ENCODE measurements at regions not wholly inside any gene's neighbourhood (a gene's known extent, or its start where the extent isn't known, plus 50 kb on each side); places are given as distances from the start of the nearest gene placed in this dataset.

DNA sequence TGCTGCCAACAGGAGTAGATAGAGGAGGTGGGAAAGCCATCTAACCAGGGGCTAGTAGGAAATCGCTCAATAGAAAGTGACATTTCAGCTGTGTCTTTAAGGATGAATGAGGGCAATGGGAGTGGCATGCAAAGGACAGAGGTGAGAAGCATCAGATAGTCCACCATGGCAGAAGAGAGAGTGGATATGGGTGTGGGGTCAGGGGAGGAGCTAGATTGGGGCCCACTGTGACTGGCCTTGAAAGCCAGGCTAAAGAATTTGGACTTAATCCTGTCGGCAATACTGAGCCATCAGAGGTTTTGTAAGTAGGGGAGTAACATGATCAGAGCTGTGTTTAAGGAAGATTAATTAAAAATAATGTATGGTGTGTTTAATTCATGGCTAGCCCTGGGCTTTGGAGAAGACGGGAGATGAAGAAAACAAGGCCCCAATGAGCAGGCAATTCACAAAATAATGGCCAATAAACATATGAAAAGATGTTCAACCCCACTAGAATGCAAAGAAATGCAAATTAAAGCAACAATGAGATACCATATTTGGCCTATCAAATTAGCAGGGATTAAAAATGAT is 98.1 kb upstream of the PJA1 start:
- peaks cover 45% of the 10 kb centered on the region for H3K27me3 ChIP-seq (replicated peaks; ENCODE audit: control insufficient read depth, insufficient read depth, low read length)
- H3K4me3 ChIP-seq (ENCODE audit: low read length), result no peak overlapping the region
- no peak for DNase-seq (ENCODE audit: low read depth)
- no peaks in the 10 kb centered on the region for H3K9me3 ChIP-seq (ENCODE audit: control insufficient read depth, low read length)
- H3K4me1 ChIP-seq (ENCODE audit: control insufficient read depth, insufficient read depth, low read length), result peaks cover 12% of the 10 kb centered on the region
- no peak overlapping the region for H3K9ac ChIP-seq (ENCODE audit: low read length)
- H3K36me3 ChIP-seq (ENCODE audit: control insufficient read depth, insufficient read depth, low read length, severe bottlenecking), result no peaks in the 10 kb centered on the region

DNA sequence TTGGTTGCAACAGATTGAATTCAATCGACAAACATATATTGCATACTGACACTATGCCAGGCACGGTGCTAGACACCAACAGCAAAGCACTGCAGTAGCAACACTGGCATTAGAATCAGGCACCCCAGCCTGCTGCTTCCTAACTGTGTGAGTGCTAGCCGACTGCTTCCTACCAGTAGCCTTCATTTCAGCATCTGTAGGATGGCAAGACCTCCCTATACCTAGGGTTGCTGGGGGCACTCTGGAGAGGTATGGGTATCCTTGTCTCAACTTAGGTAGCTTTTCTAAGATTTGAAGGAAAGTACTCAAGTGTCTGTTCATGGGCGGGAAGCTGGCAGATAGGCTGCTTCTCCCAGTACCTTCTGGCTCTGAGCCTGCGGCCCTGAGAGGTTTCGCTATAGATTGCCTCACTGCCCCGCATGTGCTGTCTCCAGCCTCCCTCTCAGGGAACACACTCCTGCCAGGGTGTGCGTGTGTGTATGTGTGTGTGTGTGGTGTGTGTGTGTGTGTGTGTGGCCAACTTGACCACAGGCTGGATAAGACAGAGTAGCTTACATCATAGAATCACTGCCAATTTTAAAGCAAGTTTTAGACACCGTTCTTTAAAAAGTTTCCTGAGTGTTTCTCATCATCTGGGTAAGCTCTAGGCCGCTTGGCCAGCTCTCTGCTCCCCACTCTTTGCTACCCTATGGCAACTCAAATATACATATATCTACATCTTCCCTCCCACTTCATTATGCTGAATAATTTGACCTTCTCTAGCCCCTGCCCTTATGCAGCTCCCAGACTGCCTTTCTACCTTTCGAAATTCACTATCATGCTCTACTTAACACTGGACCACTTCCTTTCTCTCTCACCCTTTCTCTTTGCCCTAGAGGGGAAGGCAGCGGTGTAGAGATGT is 97.0 kb upstream of the PJA1 start:
- Histone ChIP-seq H3K4me1 (ENCODE audit: control insufficient read depth, insufficient read depth, low read length) (peaks cover 12% of the 10 kb centered on the region), H3K9ac (ENCODE audit: low read length) (no peak overlapping the region), H3K36me3 (ENCODE audit: control insufficient read depth, insufficient read depth, low read length, severe bottlenecking) (no peaks in the 10 kb centered on the region), H3K9me3 (ENCODE audit: control insufficient read depth, low read length) (no peaks in the 10 kb centered on the region), H3K4me3 (ENCODE audit: low read length) (no peak overlapping the region), H3K27me3 (replicated peaks; ENCODE audit: control insufficient read depth, insufficient read depth, low read length) (peaks cover 47% of the 10 kb centered on the region)
- DNase-seq (ENCODE audit: low read depth), result no peak

DNA sequence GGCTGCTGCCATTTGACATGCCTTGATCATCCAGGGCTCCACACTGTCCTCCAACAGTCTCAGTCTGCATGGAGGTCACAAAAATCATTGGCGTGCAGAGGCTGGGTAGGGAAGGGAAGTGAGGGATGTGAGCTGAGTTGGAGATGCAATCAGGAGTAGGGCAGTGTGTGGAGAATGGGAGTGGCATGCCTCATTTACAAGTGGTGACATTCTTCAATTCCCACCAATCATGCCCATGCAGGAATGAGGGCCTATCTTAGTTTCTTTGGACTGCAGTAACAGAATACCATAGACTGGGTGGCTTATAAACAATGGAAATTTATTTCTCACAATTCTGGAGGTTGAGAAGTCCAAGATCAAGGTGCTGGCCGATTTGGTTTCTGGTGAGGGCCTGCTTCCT is 94.9 kb upstream of the PJA1 start:
- Histone ChIP-seq H3K27me3 (replicated peaks; ENCODE audit: control insufficient read depth, insufficient read depth, low read length) (peaks cover 45% of the 10 kb centered on the region), H3K4me3 (ENCODE audit: low read length) (no peak overlapping the region), H3K4me1 (ENCODE audit: control insufficient read depth, insufficient read depth, low read length) (peaks cover 12% of the 10 kb centered on the region), H3K36me3 (ENCODE audit: control insufficient read depth, insufficient read depth, low read length, severe bottlenecking) (no peaks in the 10 kb centered on the region), H3K9ac (ENCODE audit: low read length) (no peak overlapping the region), H3K9me3 (ENCODE audit: control insufficient read depth, low read length) (peaks cover 13% of the 10 kb centered on the region)
- no peak for DNase-seq (ENCODE audit: low read depth)

DNA sequence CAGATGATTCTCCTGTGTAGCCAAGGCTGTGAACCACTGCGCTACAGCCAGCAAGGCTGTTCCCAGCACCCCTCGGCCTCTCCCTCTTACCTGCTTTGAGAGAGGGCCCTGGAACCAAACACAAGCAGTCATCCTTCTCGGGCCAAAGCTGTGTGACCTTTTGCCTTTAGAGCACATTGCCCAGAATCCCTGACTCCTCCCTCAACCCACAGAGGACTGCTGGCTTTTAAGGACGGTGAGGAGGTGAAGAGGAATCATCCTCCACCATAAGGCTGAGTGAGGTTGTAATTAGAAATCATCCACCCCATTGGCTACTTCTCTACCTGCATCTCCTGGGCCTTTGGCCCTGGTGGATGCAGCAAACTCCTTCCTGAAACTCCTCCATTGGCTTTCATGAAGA is 93.6 kb upstream of the PJA1 start:
- H3K9ac ChIP-seq (ENCODE audit: low read length), result no peak overlapping the region
- H3K27me3 ChIP-seq (replicated peaks; ENCODE audit: control insufficient read depth, insufficient read depth, low read length), result peaks cover 56% of the 10 kb centered on the region

DNA sequence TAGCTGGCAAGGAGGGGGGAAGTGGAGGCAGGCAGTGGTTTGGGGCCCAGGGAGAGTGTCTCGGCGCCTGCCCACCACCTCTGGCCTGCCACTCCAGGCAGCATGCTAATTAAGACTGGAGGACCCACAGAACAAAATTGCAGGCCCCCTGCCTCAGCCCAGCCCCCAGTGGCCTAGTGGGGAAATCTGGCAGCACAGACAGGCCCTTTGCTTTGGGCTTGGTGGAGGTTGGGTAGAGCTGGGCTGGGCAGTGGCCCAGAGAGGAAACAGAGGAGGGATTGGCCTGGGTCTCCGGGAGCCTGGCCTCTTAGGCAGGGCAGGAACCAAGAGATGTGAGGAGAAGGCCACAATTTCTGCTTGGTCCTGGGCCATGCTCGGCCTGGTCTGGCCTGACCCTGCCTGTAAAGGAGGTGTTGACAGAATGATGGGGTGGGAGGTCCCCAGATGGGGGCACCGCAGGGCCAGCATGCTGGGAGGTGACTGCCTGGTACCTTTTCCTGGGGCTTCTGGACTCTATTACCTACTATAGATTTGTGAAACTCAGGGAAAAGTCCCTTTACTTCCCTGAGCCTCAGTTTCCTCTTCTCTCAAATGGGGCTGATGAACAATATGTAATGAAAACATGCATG is 92.4 kb upstream of the PJA1 start:
- Histone ChIP-seq H3K36me3 (ENCODE audit: control insufficient read depth, insufficient read depth, low read length, severe bottlenecking) (no peaks in the 10 kb centered on the region), H3K4me1 (ENCODE audit: control insufficient read depth, insufficient read depth, low read length) (peaks cover 8% of the 10 kb centered on the region), H3K4me3 (ENCODE audit: low read length) (no peak overlapping the region), H3K9me3 (ENCODE audit: control insufficient read depth, low read length) (peaks cover 17% of the 10 kb centered on the region), H3K27me3 (replicated peaks; ENCODE audit: control insufficient read depth, insufficient read depth, low read length) (peaks cover 58% of the 10 kb centered on the region), H3K9ac (ENCODE audit: low read length) (no peak overlapping the region)
- DNase-seq (ENCODE audit: low read depth), result no peak

More for the DNA sequence above, 93.6 kb upstream of the PJA1 start:
- Histone ChIP-seq H3K4me3 (ENCODE audit: low read length) (no peak overlapping the region), H3K36me3 (ENCODE audit: control insufficient read depth, insufficient read depth, low read length, severe bottlenecking) (no peaks in the 10 kb centered on the region), H3K9me3 (ENCODE audit: control insufficient read depth, low read length) (peaks cover 17% of the 10 kb centered on the region), H3K4me1 (ENCODE audit: control insufficient read depth, insufficient read depth, low read length) (peaks cover 12% of the 10 kb centered on the region)
- no peak for DNase-seq (ENCODE audit: low read depth)

DNA sequence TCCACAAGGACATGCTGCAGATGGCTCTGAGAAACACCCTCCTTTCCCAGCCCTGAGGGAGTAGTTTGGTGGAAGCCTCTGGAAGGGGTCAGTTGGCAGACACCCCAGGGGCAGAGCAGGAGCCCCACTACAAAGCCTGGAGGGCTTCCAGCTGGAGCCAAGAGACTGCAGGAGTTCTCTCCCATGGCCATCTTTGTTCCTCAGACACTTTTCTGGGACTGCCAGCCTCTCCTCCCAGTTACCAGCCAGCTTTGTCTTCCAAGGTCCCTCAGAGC is 91.0 kb upstream of the PJA1 start:
- Histone ChIP-seq H3K36me3 (ENCODE audit: control insufficient read depth, insufficient read depth, low read length, severe bottlenecking) (no peaks in the 10 kb centered on the region), H3K4me1 (ENCODE audit: control insufficient read depth, insufficient read depth, low read length) (peaks cover 6% of the 10 kb centered on the region), H3K9me3 (ENCODE audit: control insufficient read depth, low read length) (peaks cover 17% of the 10 kb centered on the region), H3K4me3 (ENCODE audit: low read length) (no peak overlapping the region), H3K9ac (ENCODE audit: low read length) (no peak overlapping the region), H3K27me3 (replicated peaks; ENCODE audit: control insufficient read depth, insufficient read depth, low read length) (peaks cover 63% of the 10 kb centered on the region)
- no peak for DNase-seq (ENCODE audit: low read depth)

DNA sequence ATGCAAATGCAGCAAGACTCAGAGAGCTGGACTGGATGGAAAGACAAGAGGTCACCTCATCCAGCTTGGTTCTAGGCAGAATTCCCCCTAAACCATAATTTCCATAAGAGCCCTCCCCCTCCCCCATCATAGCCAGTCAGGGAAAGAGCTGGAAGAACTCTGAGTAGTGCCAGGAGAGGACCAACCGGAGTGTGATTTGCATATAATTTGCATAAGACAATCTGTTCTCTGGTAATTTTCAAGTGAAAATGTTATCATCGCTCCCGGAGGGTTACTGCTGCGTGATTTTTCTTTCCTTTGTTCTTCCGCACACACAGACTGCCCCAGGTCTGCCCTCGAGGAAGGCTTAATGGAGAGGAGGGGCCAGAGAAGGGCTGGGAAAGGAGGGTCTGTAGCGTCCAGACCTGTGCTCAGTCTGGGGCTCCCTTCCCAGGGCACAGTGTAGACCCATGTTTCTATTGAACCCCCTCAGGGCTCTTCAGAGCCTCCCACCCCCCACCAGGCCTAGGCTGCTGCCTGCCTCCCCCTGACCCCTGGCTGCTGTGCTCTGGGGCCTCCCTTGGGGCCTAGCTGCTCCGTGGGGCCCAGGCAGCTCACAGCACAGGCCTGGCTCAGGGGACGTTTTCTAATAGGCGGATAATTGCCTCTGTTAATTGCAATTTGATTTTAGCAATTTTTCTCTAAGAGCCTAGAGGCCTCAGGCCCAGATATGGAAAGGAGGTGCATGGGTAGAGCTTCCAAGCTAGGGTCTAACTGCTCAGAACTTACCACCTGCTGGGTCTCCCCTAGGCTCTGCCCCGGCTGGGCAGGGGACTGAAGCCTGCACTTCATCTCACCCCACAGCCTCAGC is 90.4 kb upstream of the PJA1 start:
- Histone ChIP-seq H3K9ac (ENCODE audit: low read length) (no peak overlapping the region), H3K4me1 (ENCODE audit: control insufficient read depth, insufficient read depth, low read length) (peaks cover 6% of the 10 kb centered on the region), H3K4me3 (ENCODE audit: low read length) (no peak overlapping the region), H3K36me3 (ENCODE audit: control insufficient read depth, insufficient read depth, low read length, severe bottlenecking) (no peaks in the 10 kb centered on the region), H3K9me3 (ENCODE audit: control insufficient read depth, low read length) (peaks cover 17% of the 10 kb centered on the region), H3K27me3 (replicated peaks; ENCODE audit: control insufficient read depth, insufficient read depth, low read length) (peaks cover 59% of the 10 kb centered on the region)
- no peak for DNase-seq (ENCODE audit: low read depth)

DNA sequence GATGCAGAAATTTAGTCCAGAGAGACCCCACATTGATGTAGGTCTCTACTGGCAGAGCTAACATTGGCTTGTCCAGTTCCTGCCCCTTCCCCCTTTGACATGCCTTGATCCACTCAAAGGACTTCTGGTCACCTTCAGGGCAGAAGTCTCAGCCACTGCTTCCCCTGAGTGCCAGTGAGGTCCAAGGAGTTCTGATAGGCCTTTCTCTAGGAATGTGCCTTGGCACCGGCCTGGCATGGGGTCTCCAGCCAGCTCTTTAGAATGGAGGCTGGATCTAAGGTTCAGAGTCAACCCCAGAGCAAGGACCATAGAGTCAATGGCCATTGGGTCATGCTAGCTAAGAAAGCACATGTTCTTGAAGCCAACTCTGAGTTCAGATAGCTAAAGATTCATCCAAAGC is 88.6 kb upstream of the PJA1 start:
- H3K9me3 ChIP-seq (ENCODE audit: control insufficient read depth, low read length), result peaks cover 26% of the 10 kb centered on the region
- H3K36me3 ChIP-seq (ENCODE audit: control insufficient read depth, insufficient read depth, low read length, severe bottlenecking), result no peaks in the 10 kb centered on the region
- no peak overlapping the region for H3K4me3 ChIP-seq (ENCODE audit: low read length)
- H3K9ac ChIP-seq (ENCODE audit: low read length), result no peak overlapping the region
- peaks cover 49% of the 10 kb centered on the region for H3K27me3 ChIP-seq (replicated peaks; ENCODE audit: control insufficient read depth, insufficient read depth, low read length)
- no peak for DNase-seq (ENCODE audit: low read depth)
- peaks cover 4% of the 10 kb centered on the region for H3K4me1 ChIP-seq (ENCODE audit: control insufficient read depth, insufficient read depth, low read length)

DNA sequence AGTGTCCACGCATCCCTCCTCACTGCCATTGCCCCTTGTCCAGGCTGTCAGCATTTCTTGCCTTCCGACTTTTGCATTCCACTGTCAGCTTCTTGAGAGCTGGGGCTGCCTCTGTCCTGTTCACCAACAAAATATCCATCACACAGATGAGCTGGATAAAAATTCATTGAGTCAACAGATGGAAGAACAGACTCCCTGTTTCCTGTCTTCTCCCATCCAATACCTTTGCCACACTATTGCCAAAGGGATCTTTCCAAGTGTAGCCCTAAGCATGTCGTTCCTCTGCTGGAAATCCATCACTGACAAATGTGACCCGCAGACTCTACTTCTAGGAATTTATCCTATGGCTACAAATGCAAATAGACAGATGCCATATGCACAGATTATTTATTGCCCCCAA is 78.0 kb upstream of the PJA1 start:
- Histone ChIP-seq H3K27me3 (replicated peaks; ENCODE audit: control insufficient read depth, insufficient read depth, low read length) (peaks cover 30% of the 10 kb centered on the region), H3K9me3 (ENCODE audit: control insufficient read depth, low read length) (peaks cover 16% of the 10 kb centered on the region), H3K36me3 (ENCODE audit: control insufficient read depth, insufficient read depth, low read length, severe bottlenecking) (no peaks in the 10 kb centered on the region), H3K9ac (ENCODE audit: low read length) (no peak overlapping the region), H3K4me3 (ENCODE audit: low read length) (no peak overlapping the region), H3K4me1 (ENCODE audit: control insufficient read depth, insufficient read depth, low read length) (peaks cover 7% of the 10 kb centered on the region)
- DNase-seq (ENCODE audit: low read depth), result no peak

DNA sequence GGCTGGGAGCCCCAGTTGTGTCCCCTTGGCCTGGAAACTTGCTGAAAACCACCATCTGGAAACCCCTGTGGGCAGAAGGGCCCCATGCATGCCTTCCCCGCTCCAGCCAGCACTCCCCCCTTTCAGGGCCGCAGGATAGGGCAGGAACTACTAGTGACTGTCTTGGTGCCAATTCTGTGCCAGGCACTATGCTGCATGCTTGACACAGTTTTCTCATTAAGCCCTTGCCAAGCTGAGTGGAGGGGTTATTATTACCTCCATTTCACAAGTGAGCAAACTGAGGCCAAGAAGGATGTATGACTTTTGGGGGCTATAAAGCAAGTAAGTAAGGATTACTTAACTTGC is 73.6 kb upstream of the PJA1 start:
- H3K4me1 ChIP-seq (ENCODE audit: control insufficient read depth, insufficient read depth, low read length), result peaks cover 14% of the 10 kb centered on the region
- H3K4me3 ChIP-seq (ENCODE audit: low read length), result no peak overlapping the region
- peaks cover 18% of the 10 kb centered on the region for H3K9me3 ChIP-seq (ENCODE audit: control insufficient read depth, low read length)
- no peak overlapping the region for H3K9ac ChIP-seq (ENCODE audit: low read length)
- H3K36me3 ChIP-seq (ENCODE audit: control insufficient read depth, insufficient read depth, low read length, severe bottlenecking), result no peaks in the 10 kb centered on the region
- no peak for DNase-seq (ENCODE audit: low read depth)
- H3K27me3 ChIP-seq (replicated peaks; ENCODE audit: control insufficient read depth, insufficient read depth, low read length), result peaks cover 41% of the 10 kb centered on the region

Data from adipocyte (in vitro differentiated cells).